Uterus (tissue), 3 donors: ENCODE measurements at regions not wholly inside any gene's neighbourhood (a gene's known extent, or its start where the extent isn't known, plus 50 kb on each side); places are given as distances from the start of the nearest gene placed in this dataset.
"Not testable (repeated sequence)": the region's sequence is repeated elsewhere in the genome, so short reads cannot be mapped to it uniquely, and the experiment has no call there.

Experiments
- DNase-seq, 2 donors: peaks; one replicate each; pipeline ENCODE4 v3.0.0-alpha.2; 2019 to 2020
- H3K27ac ChIP-seq, 2 donors: fragments of 200-600 bp; sonication (generic); 1 replicate in 1 of 2; 2 replicates in 1 of 2; pipeline ENCODE4 v1.5.1; 2016 to 2018
- H3K27me3 ChIP-seq, 2 donors: fragments of 200-600 bp; sonication (generic); one replicate each; pipeline ENCODE4 v1.5.1; 2018 to 2019; ENCODE audit warnings: control low read depth in 1 of 2
- H3K36me3 ChIP-seq, 2 donors: fragments of 200-600 bp; sonication (generic); one replicate each; pipeline ENCODE4 v1.5.1; 2019; ENCODE audit warnings: control low read depth in 1 of 2
- H3K4me1 ChIP-seq, 2 donors: fragments of 200-600 bp; sonication (generic); one replicate each; pipeline ENCODE4 v1.5.1; 2018 to 2019; ENCODE audit warnings: control low read depth in 1 of 2
- H3K4me3 ChIP-seq, 2 donors: fragments of 200-600 bp; sonication (generic); 1 replicate in 1 of 2; 2 replicates in 1 of 2; pipeline ENCODE4 v1.5.1; 2018 to 2019; ENCODE audit warnings: mild to moderate bottlenecking in 1 of 2
- H3K9me3 ChIP-seq, 2 donors: fragments of 200-600 bp; sonication (generic); one replicate each; pipeline ENCODE4 v1.5.1; 2019; ENCODE audit warnings: control low read depth in 1 of 2
- CTCF ChIP-seq, 4 experiments: fragments of 200-600 bp in 2 of 4; fragments of 450-650 bp in 2 of 4; sonication (generic) in 2 of 4; IDR thresholded peaks; one replicate each; pipeline ENCODE4 v1.5.1; 2016 to 2019; ENCODE audit warnings: antibody characterized with exemption in 4 of 4, mild to moderate bottlenecking in 2 of 4, moderate library complexity in 1 of 4
- POLR2A ChIP-seq, 2 donors: fragments of 450-650 bp; IDR thresholded peaks; one replicate each; pipeline ENCODE4 v1.6.1; 2016; ENCODE audit warnings: antibody characterized with exemption in 2 of 2, mild to moderate bottlenecking in 1 of 2, moderate library complexity in 1 of 2
- intact Hi-C: fragments of 100-400 bp; cut with DNase I; formaldehyde crosslinking; loops from one replicate; pipeline ENCODE4 v1.15.1; 2023; ENCODE audit warnings: low total_unique reads
- donor health status: DM: yes; HTN: yes; CAD: no.

GRCh38 chr11:101226617-101227016, 97.0 kb upstream of the PGR start:
- DNase-seq, result no peak
- intact Hi-C loops, result no loop called here
- no peak overlapping the region for H3K4me3 ChIP-seq

GRCh38 chr11:101224221-101224620, 94.6 kb upstream of the PGR start:
- no peak overlapping the region for H3K4me3 ChIP-seq
- no peak overlapping the region for H3K27ac ChIP-seq
- intact Hi-C loops, result no loop called here
- H3K4me1 ChIP-seq, result no peaks in the 10 kb centered on the region
- H3K27me3 ChIP-seq, result no peaks in the 10 kb centered on the region
- no peak for DNase-seq
- H3K36me3 ChIP-seq, result no peaks in the 10 kb centered on the region
- peaks cover 0 to 7% of the 10 kb centered on the region in 2 donors for H3K9me3 ChIP-seq
- TF ChIP-seq POLR2A (IDR thresholded peaks at IDR 0.05) (no peak), CTCF (IDR thresholded peaks at IDR 0.05) (no peak)

More at GRCh38 chr11:101226617-101227016, 97.0 kb upstream of the PGR start:
- no peak for TF ChIP-seq CTCF (IDR thresholded peaks at IDR 0.05)
- TF ChIP-seq POLR2A (IDR thresholded peaks at IDR 0.05), result no peak
- Histone ChIP-seq H3K9me3 (peaks cover 0 to 7% of the 10 kb centered on the region in 2 donors), H3K27ac (no peak overlapping the region), H3K27me3 (no peaks in the 10 kb centered on the region), H3K4me1 (no peaks in the 10 kb centered on the region), H3K36me3 (no peaks in the 10 kb centered on the region)

- H3K4me1 ChIP-seq, H3K4me3 ChIP-seq, H3K27me3 ChIP-seq, H3K36me3 ChIP-seq, H3K27ac ChIP-seq, DNase-seq, H3K9me3 ChIP-seq, intact Hi-C loops: not testable (repeated sequence)
These were observed 88.5 kb upstream of the PGR start for GRCh38 chr11:101218091-101218490.

- H3K27me3 ChIP-seq, intact Hi-C loops, H3K9me3 ChIP-seq, DNase-seq, H3K36me3 ChIP-seq, H3K4me1 ChIP-seq, H3K4me3 ChIP-seq, H3K27ac ChIP-seq: not testable (repeated sequence)
These were observed 86.5 kb upstream of the PGR start for GRCh38 chr11:101216091-101216490.

GRCh38 chr11:101215069-101215468, 85.5 kb upstream of the PGR start:
- DNase-seq, result no peak
- H3K36me3 ChIP-seq, result no peaks in the 10 kb centered on the region
- intact Hi-C loops, result no loop called here
- H3K27me3 ChIP-seq, result no peaks in the 10 kb centered on the region
- H3K27ac ChIP-seq, result no peak overlapping the region
- TF ChIP-seq POLR2A (IDR thresholded peaks at IDR 0.05), result no peak
- TF ChIP-seq CTCF (IDR thresholded peaks at IDR 0.05), result no peak
- no peak overlapping the region for H3K4me3 ChIP-seq
- no peaks in the 10 kb centered on the region for H3K9me3 ChIP-seq
- no peaks in the 10 kb centered on the region for H3K4me1 ChIP-seq

- no peak for DNase-seq
- H3K36me3 ChIP-seq, result no peaks in the 10 kb centered on the region
- TF ChIP-seq CTCF (IDR thresholded peaks at IDR 0.05), result no peak
- TF ChIP-seq POLR2A (IDR thresholded peaks at IDR 0.05), result no peak
- H3K4me1 ChIP-seq, result no peaks in the 10 kb centered on the region
- H3K9me3 ChIP-seq, result peaks cover 0 to 7% of the 10 kb centered on the region in 2 donors
- no peaks in the 10 kb centered on the region for H3K27me3 ChIP-seq
- H3K27ac ChIP-seq, result no peak overlapping the region
- intact Hi-C loops, result no loop called here
- no peak overlapping the region for H3K4me3 ChIP-seq
These were observed 81.9 kb upstream of the PGR start for GRCh38 chr11:101211407-101211975.
